ENCODE measurements at regions not wholly inside any gene's neighbourhood (a gene's known extent, or its start where the extent isn't known, plus 50 kb on each side); places are given as distances from the start of the nearest gene placed in this dataset.

- H3K4ac ChIP-seq (replicated peaks; ENCODE audit: insufficient read length, low read depth, low read length): no peak overlapping the region
- H3K4me1 ChIP-seq (replicated peaks in 1 of 4; ENCODE audit: control insufficient read depth in 3 of 4, insufficient read depth in 4 of 4, low read length in 3 of 4): no peaks in the 10 kb centered on the region
- no peak overlapping the region for H2BK5ac ChIP-seq (ENCODE audit: low read depth, low read length)
- H3K4me3 ChIP-seq (ENCODE audit: extremely low read depth in 1 of 4, insufficient read depth in 2 of 4, low read depth in 3 of 4, low read length in 4 of 4): no peak overlapping the region
- no peak overlapping the region for H3K14ac ChIP-seq (ENCODE audit: insufficient read length)
- no peaks in the 10 kb centered on the region for H4K20me1 ChIP-seq (replicated peaks in 1 of 2; ENCODE audit: control insufficient read depth in 1 of 2, insufficient read depth in 2 of 2, low read length in 2 of 2)
- H3K79me2 ChIP-seq (ENCODE audit: control insufficient read depth in 1 of 2, insufficient read depth in 2 of 2, low read length in 2 of 2): no peaks in the 10 kb centered on the region
- H3K36me3 ChIP-seq (ENCODE audit: control insufficient read depth in 2 of 4, insufficient read depth in 4 of 4, low read length in 3 of 4): no peaks in the 10 kb centered on the region
- no peak for DNase-seq (ENCODE audit: low read depth in 1 of 2, low spot score in 2 of 2)
- no peak overlapping the region for H2BK15ac ChIP-seq (ENCODE audit: low read length)
- no peak overlapping the region for H2BK20ac ChIP-seq (ENCODE audit: low read length)
- H3K23ac ChIP-seq (ENCODE audit: insufficient read length): no peak overlapping the region
- H2AFZ ChIP-seq (ENCODE audit: low read length): no peak overlapping the region
- POLR2A ChIA-PET (ENCODE audit: partially characterized antibody): interaction anchor here (1.2 kb wide), 1 partner anchor 11 kb away, joined by 3 read pairs; no protein-coding TSS in a partner anchor
- no peak overlapping the region for H2BK120ac ChIP-seq (replicated peaks; ENCODE audit: low read depth, low read length)
- H3K27ac ChIP-seq (ENCODE audit: low read depth, low read length): no peak overlapping the region
- 83% methylated on average over 1 of the region's 1 CpG; no CpG with 5 or more reads in 1 of the 2 experiments for WGBS, 2 experiments (ENCODE audit: extremely low coverage in 1 of 2, insufficient coverage in 1 of 2, insufficient read length in 1 of 2, insufficient replicate concordance in 2 of 2, low coverage in 1 of 2, low lambda C conversion rate in 2 of 2, missing lambda C conversion rate in 1 of 2)
- no peak overlapping the region for H3K9ac ChIP-seq (replicated peaks in 1 of 4; ENCODE audit: extremely low read depth in 1 of 4, low read depth in 3 of 4, low read length in 3 of 4)
- no peak for TF ChIP-seq CBX8 (IDR thresholded peaks at IDR 0.05; ENCODE audit: borderline replicate concordance, low read depth, low read length)
- TF ChIP-seq JUND (IDR thresholded peaks at IDR 0.05; ENCODE audit: low read length): no peak
- TF ChIP-seq GABPA (IDR thresholded peaks at IDR 0.05; ENCODE audit: borderline replicate concordance, insufficient read depth, low read length): no peak
- TF ChIP-seq POU5F1 (IDR thresholded peaks at IDR 0.05; ENCODE audit: low read depth, low read length): no peak
- TF ChIP-seq TAF1 (IDR thresholded peaks at IDR 0.05; ENCODE audit: low read depth, low read length): no peak
- no peak for TF ChIP-seq CHD1 (IDR thresholded peaks at IDR 0.05; ENCODE audit: low read depth, low read length)
- no peak for TF ChIP-seq SIX5 (IDR thresholded peaks at IDR 0.05; ENCODE audit: low read depth, low read length)
- no peak for TF ChIP-seq USF2 (IDR thresholded peaks at IDR 0.05; ENCODE audit: low read length)
- TF ChIP-seq CTBP2 (IDR thresholded peaks at IDR 0.05; ENCODE audit: borderline replicate concordance, insufficient read depth, insufficient read length, low read length): no peak
- no peak for TF ChIP-seq NRF1 (IDR thresholded peaks at IDR 0.05; ENCODE audit: low read depth, low read length)
- no peak for TF ChIP-seq BCL11A (IDR thresholded peaks at IDR 0.05; ENCODE audit: low read depth in 2 of 2, low read length in 2 of 2)
- no peak for TF ChIP-seq TBP (IDR thresholded peaks at IDR 0.05; ENCODE audit: low read depth, low read length)
- TF ChIP-seq POLR2AphosphoS5 (IDR thresholded peaks at IDR 0.05; ENCODE audit: low read depth, low read length): no peak
- TF ChIP-seq ATF3 (IDR thresholded peaks at IDR 0.05; ENCODE audit: insufficient read depth, low read depth, low read length): no peak
- no peak for TF ChIP-seq YY1 (IDR thresholded peaks at IDR 0.05; ENCODE audit: low read depth, low read length)
- no peaks in the 10 kb centered on the region for H3K9me3 ChIP-seq (ENCODE audit: insufficient read depth in 2 of 2, low read depth in 1 of 2, low read length in 1 of 2)
- H2AK5ac ChIP-seq (ENCODE audit: low read depth, low read length): no peak overlapping the region
- H3K56ac ChIP-seq (replicated peaks; ENCODE audit: insufficient read length, low read depth, low read length): no peak overlapping the region
- CTCF ChIA-PET (ENCODE audit: partially characterized antibody): no interaction called here
- no peaks in the 10 kb centered on the region for H3K27me3 ChIP-seq (replicated peaks in 1 of 4; ENCODE audit: control insufficient read depth in 3 of 4, extremely low read depth in 1 of 4, insufficient read depth in 3 of 4, low read length in 3 of 4)
- H4K91ac ChIP-seq (replicated peaks; ENCODE audit: insufficient read length, low read length): no peak overlapping the region
- FAIRE-seq: no peak
- no peak overlapping the region for H2BK12ac ChIP-seq (ENCODE audit: low read depth, low read length)
- H3K4me2 ChIP-seq (ENCODE audit: insufficient read depth in 1 of 2, low read depth in 2 of 2, low read length in 2 of 2): no peak overlapping the region
- no peak overlapping the region for H4K8ac ChIP-seq (ENCODE audit: extremely low read depth, insufficient read depth, low read length)
- H4K5ac ChIP-seq (ENCODE audit: insufficient read length, low read depth, low read length): no peak overlapping the region
- no peaks in the 10 kb centered on the region for H3K23me2 ChIP-seq (ENCODE audit: low read depth, low read length)
- H3K18ac ChIP-seq (ENCODE audit: extremely low read depth, low read length): no peak overlapping the region
- H3K79me1 ChIP-seq (ENCODE audit: low read depth, low read length): no peaks in the 10 kb centered on the region
Measured at GRCh38 chr5:83810511-83810910, 89.9 kb upstream of the HAPLN1 start.
